Pancreas (tissue), 10 donors: ENCODE measurements at regions not wholly inside any gene's neighbourhood (a gene's known extent, or its start where the extent isn't known, plus 50 kb on each side); places are given as distances from the start of the nearest gene placed in this dataset.
A peak's percentile ranks its signal among the peaks of the same experiment; 100 is the strongest.

Experiments
- ATAC-seq, 4 donors: fragments of 200-7000 bp; cut with Tn5 transposase; one replicate each; pipeline versions ENCODE4 v1.8.0 to v1.9.1; 2020; ENCODE audit warnings: mild to moderate bottlenecking in 4 of 4, moderate library complexity in 4 of 4
- DNase-seq, 6 donors: peaks; one replicate each; pipeline ENCODE4 v3.0.0-alpha.2; 2020
- FAIRE-seq: peaks from 2 replicates; lab custom pipeline; 2012; peaks lifted over from hg19 to GRCh38; lab: Jason Lieb, UNC
- H3K27ac ChIP-seq, 4 donors: fragments of 200-600 bp; sonication (generic); 1 replicate in 3 of 4; 2 replicates in 1 of 4; pipeline versions ENCODE4 v1.5.0 to v1.8.0; 2020
- H3K27me3 ChIP-seq, 4 donors: fragments of 200-600 bp; one replicate each; pipeline ENCODE4 v1.8.0; 2021
- H3K36me3 ChIP-seq, 3 donors: fragments of 200-600 bp; sonication (generic) in 1 of 3; one replicate each; pipeline versions ENCODE4 v1.5.0 to v1.8.0; 2020 to 2021
- H3K4me1 ChIP-seq, 3 donors: fragments of 200-600 bp; one replicate each; pipeline ENCODE4 v1.8.0; 2021
- H3K4me3 ChIP-seq, 4 donors: fragments of 200-600 bp; sonication (generic) in 2 of 4; one replicate each; pipeline versions ENCODE4 v1.5.0 to v1.8.0; 2020 to 2021
- H3K9me3 ChIP-seq, 4 donors: fragments of 200-600 bp; one replicate each; pipeline ENCODE4 v1.8.0; 2021
- CTCF ChIP-seq, 4 donors: fragments of 200-600 bp; sonication (generic) in 3 of 4; IDR thresholded peaks; one replicate each; pipeline versions ENCODE4 v1.5.0 to v1.8.0; 2021; ENCODE audit warnings: antibody characterized with exemption in 4 of 4
- WGBS, 2 donors: extraction: QIAGEN DNeasy Blood & Tissue Kit; methylation state at CpG; one replicate each; pipeline ENCODE4 v1.1.7; 2013; 5-methylcytosine and 5-hydroxymethylcytosine counted together
- intact Hi-C, 3 donors: fragments of 100-400 bp; cut with DNase I; formaldehyde crosslinking; loops; one replicate each; pipeline versions ENCODE4 v1.11.1 to v1.14.2; 2022
- donor health status: healthy with polysubstance abuse.
- donor health status: DM: no; HTN: no; CAD: no; lungs with moderate emphysema.
- donor health status: DM: no; HTN: no; CAD: no.
- donor health status: control.
- donor health status: control.
- donor health status: Bipolar disorder and iron deficiency.
- donor health status: DM: yes; HTN: yes; CAD: no.
- donor health status: DM: no; HTN: no; CAD: no.
- donor health status: DM: no; HTN: no; CAD: no.
- donor health status: DM: yes; HTN: yes; CAD: no.

GRCh38 chr5:106976363-106976762 is 694.4 kb downstream of the EFNA5 start:
- H3K27ac ChIP-seq, result no peak overlapping the region
- ATAC-seq, result no peak
- no peaks in the 10 kb centered on the region for H3K27me3 ChIP-seq
- no peaks in the 10 kb centered on the region for H3K9me3 ChIP-seq
- no peak overlapping the region for H3K4me3 ChIP-seq
- FAIRE-seq, result no peak
- 90 to 94% methylated on average over 3 of the region's 3 CpGs for WGBS, 2 donors
- intact Hi-C loops, result no loop called here
- H3K36me3 ChIP-seq, result no peaks in the 10 kb centered on the region
- H3K4me1 ChIP-seq, result no peaks in the 10 kb centered on the region
- TF ChIP-seq CTCF (IDR thresholded peaks at IDR 0.05), result no peak
- DNase-seq, result no peak

- no peak for TF ChIP-seq CTCF (IDR thresholded peaks at IDR 0.05)
These were observed 696.5 kb downstream of the EFNA5 start for GRCh38 chr5:106974272-106974671.

GRCh38 chr5:106966686-106967315 is 703.9 kb downstream of the EFNA5 start:
- TF ChIP-seq CTCF (IDR thresholded peaks at IDR 0.05), result no peak
- H3K9me3 ChIP-seq, result no peaks in the 10 kb centered on the region
- no peak overlapping the region for H3K4me3 ChIP-seq
- FAIRE-seq (no peak), ATAC-seq (no peak), DNase-seq (no peak)
- H3K4me1 ChIP-seq, result peaks cover 0 to 5% (median 0%) of the 10 kb centered on the region in 3 donors
- no peaks in the 10 kb centered on the region for H3K27me3 ChIP-seq
- WGBS, 2 donors, result 66 to 67% methylated on average over 4 of the region's 4 CpGs
- intact Hi-C loops, result no loop called here
- no peaks in the 10 kb centered on the region for H3K36me3 ChIP-seq
- H3K27ac ChIP-seq, result no peak overlapping the region

More at GRCh38 chr5:106974272-106974671, 696.5 kb downstream of the EFNA5 start:
- no peak overlapping the region for H3K4me3 ChIP-seq
- no peaks in the 10 kb centered on the region for H3K4me1 ChIP-seq
- no peaks in the 10 kb centered on the region for H3K9me3 ChIP-seq
- WGBS, 2 donors, result 38 to 53% methylated on average over 2 of the region's 2 CpGs
- H3K27me3 ChIP-seq, result no peaks in the 10 kb centered on the region
- intact Hi-C loops, result no loop called here
- FAIRE-seq (no peak), ATAC-seq (no peak), DNase-seq (no peak)
- H3K27ac ChIP-seq, result no peak overlapping the region
- H3K36me3 ChIP-seq, result no peaks in the 10 kb centered on the region

- Histone ChIP-seq H3K4me1 (peaks cover 0 to 5% (median 0%) of the 10 kb centered on the region in 3 donors), H3K4me3 (no peak overlapping the region), H3K27me3 (no peaks in the 10 kb centered on the region), H3K9me3 (no peaks in the 10 kb centered on the region), H3K27ac (no peak overlapping the region), H3K36me3 (no peaks in the 10 kb centered on the region)
- peak in 1 of 6 donors; percentile 16 for DNase-seq
- intact Hi-C loops, result no loop called here
- FAIRE-seq, result no peak
- 18 to 21% methylated on average over 1 of the region's 1 CpG for WGBS, 2 donors
- no peak for TF ChIP-seq CTCF (IDR thresholded peaks at IDR 0.05)
- peak; percentile 84 to 94 (median 92) for ATAC-seq
These were observed 706.6 kb downstream of the EFNA5 start for GRCh38 chr5:106964132-106964531.

GRCh38 chr5:106963630-106964029 is 707.1 kb downstream of the EFNA5 start:
- H3K36me3 ChIP-seq, result no peaks in the 10 kb centered on the region
- no peak overlapping the region for H3K4me3 ChIP-seq
- H3K27ac ChIP-seq, result no peak overlapping the region
- H3K27me3 ChIP-seq, result no peaks in the 10 kb centered on the region
- no peak for TF ChIP-seq CTCF (IDR thresholded peaks at IDR 0.05)
- FAIRE-seq (no peak), DNase-seq (no peak), ATAC-seq (no peak)
- WGBS, 2 donors, result 51 to 66% methylated on average over 1 of the region's 1 CpG
- intact Hi-C loops, result no loop called here
- no peaks in the 10 kb centered on the region for H3K9me3 ChIP-seq
- H3K4me1 ChIP-seq, result peaks cover 0 to 5% (median 0%) of the 10 kb centered on the region in 3 donors
